COLO668 (cell line): ENCODE measurements at regions not wholly inside any gene's neighbourhood (a gene's known extent, or its start where the extent isn't known, plus 50 kb on each side); places are given as distances from the start of the nearest gene placed in this dataset.
"Not testable (repeated sequence)": the region's sequence is repeated elsewhere in the genome, so short reads cannot be mapped to it uniquely, and the experiment has no call there.

Experiments used
- DNase-seq: peaks from one replicate; lab custom pipeline; 2025; ENCODE audit not compliant: unreplicated experiment; lab: John Stamatoyannopoulos, UW

- DNase-seq, result no peak
Observed at GRCh38 chr5:108467563-108467962, 85.7 kb upstream of the FBXL17 start.

GRCh38 chr5:108461628-108462367 lies 79.9 kb upstream of the FBXL17 start:
- no peak for DNase-seq

GRCh38 chr5:108459769-108460168 lies 77.9 kb upstream of the FBXL17 start:
- no peak for DNase-seq

GRCh38 chr5:108451269-108451668 lies 69.4 kb upstream of the FBXL17 start:
- no peak for DNase-seq

- DNase-seq, result not testable (repeated sequence)
Observed at GRCh38 chr5:108444130-108444529, 62.2 kb upstream of the FBXL17 start.

- DNase-seq, result not testable (repeated sequence)
Observed at GRCh38 chr5:108442063-108442651, 60.3 kb upstream of the FBXL17 start.

GRCh38 chr5:108437425-108437824 lies 55.5 kb upstream of the FBXL17 start:
- DNase-seq, result no peak

GRCh38 chr5:108436696-108437095 lies 54.8 kb upstream of the FBXL17 start:
- no peak for DNase-seq

GRCh38 chr5:108433600-108433999 lies 51.7 kb upstream of the FBXL17 start:
- no peak for DNase-seq

GRCh38 chr5:108432024-108432423 lies 50.1 kb upstream of the FBXL17 start:
- DNase-seq, result no peak
